Right forelimb (tissue), 1 donor: ENCODE measurements at regions not wholly inside any gene's neighbourhood (a gene's known extent, or its start where the extent isn't known, plus 50 kb on each side); places are given as distances from the start of the nearest gene placed in this dataset.

ENCODE experiments used
- DNase-seq: peaks from one replicate; pipeline ENCODE4 v3.0.0-alpha.2; 2018

DNA sequence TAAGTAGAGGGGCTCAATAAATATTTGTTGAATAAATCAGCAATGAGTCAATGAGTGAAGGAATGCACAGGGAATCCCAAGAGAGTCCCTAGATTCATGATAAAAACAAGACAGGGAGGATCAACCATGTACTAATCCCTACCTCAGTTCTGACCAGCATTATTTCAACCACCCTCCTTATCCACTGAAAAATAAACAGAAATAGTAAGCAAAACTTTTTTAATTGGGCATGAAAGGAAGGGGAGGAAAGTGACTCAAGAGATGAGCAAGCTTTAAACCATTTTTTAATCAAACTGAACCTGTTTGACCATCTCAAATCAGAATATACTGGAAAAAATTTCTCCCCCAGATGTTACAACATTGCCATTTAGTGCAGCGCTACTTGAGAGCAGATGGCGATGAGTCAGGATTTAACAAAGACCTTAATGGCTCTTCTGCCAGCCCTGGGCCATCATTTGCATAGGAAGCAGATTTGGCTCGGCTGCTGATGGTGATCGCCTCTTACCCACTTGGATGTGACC, 194.8 kb upstream of the SLC30A5 start:
- DNase-seq: no peak

- DNase-seq: peak; percentile 46
Observed at GRCh38 chr5:68911840-68912690, 181.7 kb upstream of the SLC30A5 start.

DNA sequence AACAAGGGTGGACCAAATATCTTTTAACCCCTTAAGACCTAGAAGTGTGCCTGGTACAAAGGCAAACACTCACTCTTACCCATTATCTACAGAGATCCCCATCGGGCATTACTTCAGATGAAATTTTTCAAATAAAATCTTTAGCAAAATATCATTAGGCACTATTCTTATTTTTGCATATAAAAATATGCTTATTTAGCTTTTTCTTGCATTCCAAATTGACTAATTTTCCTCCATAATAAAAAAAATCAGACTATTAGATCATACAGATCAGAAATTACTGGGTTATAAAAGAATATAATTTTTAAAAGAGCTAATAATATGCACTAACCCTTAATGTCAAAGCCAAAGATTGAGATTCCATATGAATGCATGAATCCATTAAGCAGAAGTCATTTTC, 178.7 kb upstream of the SLC30A5 start:
- DNase-seq: no peak

GRCh38 chr5:68918306-68918705, 175.5 kb upstream of the SLC30A5 start:
- no peak for DNase-seq

DNA sequence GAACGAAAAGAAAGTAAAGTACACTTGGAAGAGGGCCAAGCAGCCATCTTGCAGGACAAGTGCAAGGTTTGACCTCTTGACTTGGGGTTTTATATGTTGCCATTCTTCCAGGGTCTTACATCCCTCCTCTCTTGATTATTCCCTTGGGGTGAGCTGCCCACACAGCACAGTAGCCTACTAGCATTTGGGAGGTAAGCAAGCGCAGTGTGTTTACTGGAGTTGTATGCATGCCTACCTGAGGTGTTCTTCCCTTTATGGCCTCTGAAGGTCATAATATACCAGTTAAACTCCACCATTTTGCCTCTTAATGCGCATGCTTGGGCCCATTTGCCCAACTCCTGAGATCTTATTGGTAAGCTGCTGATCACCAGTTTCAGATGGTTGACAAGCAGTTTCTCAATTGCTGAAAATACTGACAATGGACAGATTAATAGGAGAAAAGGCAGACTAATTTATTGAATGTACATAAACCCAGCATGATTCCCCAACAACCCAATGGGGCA, 173.8 kb upstream of the SLC30A5 start:
- DNase-seq: no peak

GRCh38 chr5:68920888-68921287, 172.9 kb upstream of the SLC30A5 start:
- no peak for DNase-seq

GRCh38 chr5:68922172-68922987, 171.4 kb upstream of the SLC30A5 start:
- DNase-seq: no peak

- DNase-seq: no peak
Observed at GRCh38 chr5:68924481-68925145, 169.2 kb upstream of the SLC30A5 start.

GRCh38 chr5:68928617-68929302, 165.1 kb upstream of the SLC30A5 start:
- no peak for DNase-seq

DNA sequence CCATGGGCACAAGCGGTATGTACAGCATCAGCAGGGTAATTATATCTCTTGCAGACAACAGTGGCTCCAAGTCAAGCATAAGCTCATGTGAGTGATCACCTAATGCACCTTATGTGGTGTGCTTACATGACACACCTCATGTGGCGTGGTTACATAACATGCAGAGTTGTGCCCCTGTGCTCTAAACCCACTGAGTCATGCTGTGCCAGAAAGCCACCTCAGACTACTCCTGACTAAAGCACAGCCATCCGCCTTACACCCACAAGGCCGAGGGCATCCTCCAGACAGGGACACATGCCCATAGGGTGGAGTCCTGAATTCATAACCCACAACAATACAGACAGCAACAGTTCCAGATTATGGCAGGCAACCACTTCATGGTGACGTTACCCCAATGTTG, 163.7 kb upstream of the SLC30A5 start:
- no peak for DNase-seq

DNA sequence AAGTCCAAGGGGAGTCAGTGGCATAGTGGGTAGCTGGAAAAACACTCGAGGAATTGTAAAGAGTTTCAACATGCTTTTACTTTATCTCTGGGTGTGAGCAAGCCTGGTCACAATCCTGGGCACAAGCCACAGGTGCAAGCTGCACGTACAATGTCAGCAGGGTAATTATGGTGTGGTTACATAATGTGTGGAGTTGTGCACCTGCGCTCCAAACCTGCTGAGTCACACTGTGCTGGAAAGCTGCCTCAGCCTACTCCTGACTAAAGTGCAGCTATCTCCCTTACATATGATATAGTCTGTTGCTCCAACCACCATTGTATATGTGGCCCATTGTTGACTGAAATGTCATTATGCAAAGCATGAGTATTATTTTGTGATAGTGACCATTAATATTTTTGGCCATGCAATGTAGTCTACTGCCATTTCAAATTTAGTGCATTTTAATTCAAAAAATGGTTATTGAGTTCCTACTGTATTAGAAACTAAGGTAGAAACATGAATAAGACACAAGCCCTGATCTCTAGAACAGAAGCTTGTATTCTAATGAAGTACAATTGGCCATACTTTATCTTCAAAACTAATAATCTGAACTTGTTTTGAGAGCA, 160.9 kb upstream of the SLC30A5 start:
- DNase-seq: no peak

DNA sequence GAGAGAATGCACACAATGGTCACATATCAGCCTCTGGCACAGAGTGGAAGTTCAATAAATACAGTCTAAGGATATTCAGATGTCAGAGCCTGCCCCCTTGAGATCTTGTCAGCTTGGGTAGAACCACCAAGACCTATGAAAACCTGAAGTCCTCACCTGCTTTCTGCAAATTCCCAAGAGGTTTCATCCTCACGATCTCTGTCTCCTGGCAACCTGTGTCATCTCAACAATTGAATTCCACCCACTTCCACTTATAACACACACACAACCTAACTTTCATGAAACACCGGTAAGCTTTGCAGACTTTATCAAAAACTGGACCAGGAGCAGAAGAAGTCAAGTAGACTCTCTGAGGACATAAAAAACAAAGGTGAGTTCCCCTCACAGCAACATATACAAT, 151.6 kb upstream of the SLC30A5 start:
- DNase-seq: no peak

- no peak for DNase-seq
Observed at GRCh38 chr5:68946728-68947127, 147.1 kb upstream of the SLC30A5 start.

DNA sequence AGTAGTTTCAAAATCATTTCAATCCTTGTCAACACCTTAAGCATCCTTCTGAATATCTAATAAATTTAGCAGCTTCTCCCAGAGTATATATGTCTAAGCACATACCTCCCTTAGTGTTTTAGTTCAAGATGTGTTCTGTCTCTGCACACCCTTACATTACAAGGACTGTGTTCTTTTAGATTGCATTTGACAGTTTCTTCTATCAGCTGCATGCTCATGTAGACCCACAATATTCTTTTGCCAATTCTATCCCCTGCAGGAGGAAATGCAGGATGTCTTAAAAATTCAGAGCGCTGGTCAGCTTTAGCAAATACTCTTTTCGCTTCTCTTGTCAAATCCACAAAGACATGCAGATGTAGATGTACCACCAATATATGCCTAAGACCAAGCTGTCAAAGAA, 145.8 kb upstream of the SLC30A5 start:
- DNase-seq: no peak

- no peak for DNase-seq
Observed at GRCh38 chr5:68949256-68949655, 144.6 kb upstream of the SLC30A5 start.

GRCh38 chr5:68949711-68950110, 144.1 kb upstream of the SLC30A5 start:
- no peak for DNase-seq

- DNase-seq: no peak
Observed at GRCh38 chr5:68950125-68950524, 143.7 kb upstream of the SLC30A5 start.

DNA sequence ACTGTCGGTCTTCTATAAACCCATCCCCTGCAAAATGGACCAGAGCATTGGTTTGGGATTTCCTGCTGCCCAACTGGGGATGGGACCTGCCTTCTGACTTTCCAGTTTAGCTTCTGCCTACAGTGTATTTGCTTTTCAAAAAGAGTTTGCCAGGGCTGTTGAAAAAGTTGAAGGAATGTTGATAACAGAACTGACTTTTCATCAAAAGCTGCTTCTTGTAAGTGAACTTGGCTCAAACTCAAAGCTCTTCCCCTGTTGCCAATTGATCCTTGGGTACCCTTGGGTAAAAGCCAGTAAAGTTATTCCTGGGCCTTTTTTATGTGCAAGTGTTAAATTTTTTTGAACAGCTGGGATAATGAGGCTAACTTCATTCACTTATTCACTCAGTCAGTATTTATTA, 142.9 kb upstream of the SLC30A5 start:
- DNase-seq: no peak

- DNase-seq: no peak
Observed at GRCh38 chr5:68953231-68953874, 140.5 kb upstream of the SLC30A5 start.

- DNase-seq: no peak
Observed at GRCh38 chr5:68953875-68954617, 139.8 kb upstream of the SLC30A5 start.

DNA sequence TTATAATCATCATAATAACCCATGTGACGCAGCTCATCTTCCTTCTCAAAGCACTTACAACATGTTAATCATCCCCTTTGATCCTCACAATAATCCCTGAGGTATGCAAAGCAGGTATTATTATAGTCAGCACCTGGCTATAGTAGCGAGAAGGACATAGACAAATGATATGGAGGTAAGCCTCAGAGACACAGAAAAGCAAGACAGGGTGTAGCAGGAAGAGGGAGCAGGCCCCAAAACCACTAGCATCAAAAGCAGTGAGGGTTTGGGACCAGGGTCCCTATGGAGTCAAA, 139.2 kb upstream of the SLC30A5 start:
- DNase-seq: no peak
